ENCODE measurements at regions not wholly inside any gene's neighbourhood (a gene's known extent, or its start where the extent isn't known, plus 50 kb on each side); places are given as distances from the start of the nearest gene placed in this dataset.

- no peak for TF ChIP-seq POLR2AphosphoS5 (IDR thresholded peaks at IDR 0.05)
- no peak for TF ChIP-seq POLR2A (IDR thresholded peaks at IDR 0.05)
- no peak for TF ChIP-seq CTCF (IDR thresholded peaks at IDR 0.05)
- Histone ChIP-seq H3K36me3 (no peaks in the 10 kb centered on the region), H3K27ac (no peak overlapping the region)
These were observed 157.2 kb upstream of the TMEM108 start for GRCh38 chr3:132880986-132881385.

DNA sequence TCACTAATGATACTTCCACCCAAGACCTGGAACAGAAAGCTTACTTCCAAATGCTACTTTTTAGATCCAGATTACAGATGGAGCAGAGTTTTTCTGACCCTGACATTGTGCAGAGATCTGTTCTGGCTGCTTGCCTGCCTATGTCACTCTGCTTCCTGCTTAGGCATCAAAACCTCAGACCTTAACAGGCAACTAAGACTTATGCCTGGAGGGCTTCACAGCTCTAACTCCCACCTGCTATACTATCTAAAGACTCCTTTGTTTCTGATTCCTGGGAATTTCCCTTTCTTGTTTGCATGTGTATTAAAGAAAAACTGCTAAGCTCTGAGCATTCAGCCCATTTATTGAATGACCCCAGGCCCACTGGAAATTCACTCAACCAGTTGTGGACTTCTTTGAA is 157.4 kb upstream of the NPHP3 start:
- no peak overlapping the region for H3K4me3 ChIP-seq
- intact Hi-C loops (cut with DNase I; ENCODE audit: low total_unique reads): no loop called here
- no peaks in the 10 kb centered on the region for H3K4me1 ChIP-seq
- no peaks in the 10 kb centered on the region for H3K27me3 ChIP-seq
- H3K27ac ChIP-seq: no peak overlapping the region
- TF ChIP-seq CTCF (IDR thresholded peaks at IDR 0.05) (no peak), POLR2A (IDR thresholded peaks at IDR 0.05) (no peak)
- no peak for DNase-seq (ENCODE audit: low spot score in 2 of 2)
- no peaks in the 10 kb centered on the region for H3K9me3 ChIP-seq
- no peaks in the 10 kb centered on the region for H3K36me3 ChIP-seq

More at GRCh38 chr3:132880986-132881385, 157.2 kb upstream of the TMEM108 start:
- H3K9me3 ChIP-seq: no peaks in the 10 kb centered on the region
- no peak overlapping the region for H3K4me3 ChIP-seq
- no peak for DNase-seq (ENCODE audit: low spot score in 2 of 2)
- H3K27me3 ChIP-seq: no peaks in the 10 kb centered on the region
- no peaks in the 10 kb centered on the region for H3K4me1 ChIP-seq
- intact Hi-C loops (cut with DNase I; ENCODE audit: low total_unique reads): no loop called here

GRCh38 chr3:132874701-132875100 is 152.5 kb upstream of the NPHP3 start:
- H3K27me3 ChIP-seq: no peaks in the 10 kb centered on the region
- no peak overlapping the region for H3K4me3 ChIP-seq
- no peak overlapping the region for H3K27ac ChIP-seq
- H3K36me3 ChIP-seq: no peaks in the 10 kb centered on the region
- TF ChIP-seq CTCF (IDR thresholded peaks at IDR 0.05): no peak
- no peaks in the 10 kb centered on the region for H3K4me1 ChIP-seq
- intact Hi-C loops (cut with DNase I; ENCODE audit: low total_unique reads): no loop called here
- H3K9me3 ChIP-seq: no peaks in the 10 kb centered on the region
- no peak for DNase-seq (ENCODE audit: low spot score in 2 of 2)

- Histone ChIP-seq H3K4me3 (no peak overlapping the region), H3K27me3 (no peaks in the 10 kb centered on the region), H3K27ac (no peak overlapping the region), H3K9me3 (no peaks in the 10 kb centered on the region), H3K36me3 (no peaks in the 10 kb centered on the region), H3K4me1 (no peaks in the 10 kb centered on the region)
- TF ChIP-seq POLR2AphosphoS5 (IDR thresholded peaks at IDR 0.05) (no peak), CTCF (IDR thresholded peaks at IDR 0.05) (no peak), POLR2A (IDR thresholded peaks at IDR 0.05) (no peak)
- intact Hi-C loops (cut with DNase I; ENCODE audit: low total_unique reads): no loop called here
- DNase-seq (ENCODE audit: low spot score in 2 of 2): no peak
These were observed 150.5 kb upstream of the NPHP3 start for GRCh38 chr3:132872711-132873110.

- Histone ChIP-seq H3K27ac (no peak overlapping the region), H3K4me3 (no peak overlapping the region), H3K9me3 (no peaks in the 10 kb centered on the region), H3K36me3 (no peaks in the 10 kb centered on the region), H3K4me1 (no peaks in the 10 kb centered on the region), H3K27me3 (no peaks in the 10 kb centered on the region)
- DNase-seq (ENCODE audit: low spot score in 2 of 2): no peak
- TF ChIP-seq POLR2A (IDR thresholded peaks at IDR 0.05) (no peak), CTCF (IDR thresholded peaks at IDR 0.05) (no peak), POLR2AphosphoS5 (IDR thresholded peaks at IDR 0.05) (no peak)
- intact Hi-C loops (cut with DNase I; ENCODE audit: low total_unique reads): no loop called here
These were observed 149.7 kb upstream of the NPHP3 start for GRCh38 chr3:132871956-132872355.

Data from breast epithelium (tissue), 4 donors.